ENCODE measurements at regions not wholly inside any gene's neighbourhood (a gene's known extent, or its start where the extent isn't known, plus 50 kb on each side); places are given as distances from the start of the nearest gene placed in this dataset.

- no peak for FAIRE-seq
These were observed 122.0 kb downstream of the OLFM4 start for GRCh38 chr13:53150568-53150967.

GRCh38 chr13:53151336-53152056, 122.9 kb downstream of the OLFM4 start:
- FAIRE-seq: no peak

GRCh38 chr13:53152057-53152421, 123.4 kb downstream of the OLFM4 start:
- FAIRE-seq: no peak

- FAIRE-seq: no peak
These were observed 129.6 kb downstream of the OLFM4 start for GRCh38 chr13:53158201-53158600.

- no peak for FAIRE-seq
These were observed 130.8 kb downstream of the OLFM4 start for GRCh38 chr13:53159431-53159830.

GRCh38 chr13:53160211-53160610, 131.6 kb downstream of the OLFM4 start:
- no peak for FAIRE-seq

- FAIRE-seq: no peak
These were observed 132.6 kb downstream of the OLFM4 start for GRCh38 chr13:53161251-53161650.

- FAIRE-seq: no peak
These were observed 136.6 kb downstream of the OLFM4 start for GRCh38 chr13:53165261-53165660.

GRCh38 chr13:53167561-53167960, 138.9 kb downstream of the OLFM4 start:
- no peak for FAIRE-seq

GRCh38 chr13:53170910-53171309, 142.3 kb downstream of the OLFM4 start:
- FAIRE-seq: no peak

GRCh38 chr13:53174545-53174944, 145.9 kb downstream of the OLFM4 start:
- FAIRE-seq: no peak

GRCh38 chr13:53180684-53181083, 152.1 kb downstream of the OLFM4 start:
- FAIRE-seq: no peak

- no peak for FAIRE-seq
These were observed 154.1 kb downstream of the OLFM4 start for GRCh38 chr13:53182724-53183123.

- FAIRE-seq: no peak
These were observed 159.5 kb downstream of the OLFM4 start for GRCh38 chr13:53188120-53188519.

- FAIRE-seq: no peak
These were observed 160.5 kb downstream of the OLFM4 start for GRCh38 chr13:53189162-53189561.

GRCh38 chr13:53191091-53191490, 162.5 kb downstream of the OLFM4 start:
- FAIRE-seq: no peak

GRCh38 chr13:53197424-53197823, 168.8 kb downstream of the OLFM4 start:
- no peak for FAIRE-seq

- no peak for FAIRE-seq
These were observed 169.4 kb downstream of the OLFM4 start for GRCh38 chr13:53198017-53198416.

GRCh38 chr13:53198736-53199135, 170.1 kb downstream of the OLFM4 start:
- FAIRE-seq: no peak

GRCh38 chr13:53200075-53200474, 171.5 kb downstream of the OLFM4 start:
- FAIRE-seq: no peak

GRCh38 chr13:53200498-53201453, 172.2 kb downstream of the OLFM4 start:
- no peak for FAIRE-seq

- no peak for FAIRE-seq
These were observed 173.0 kb downstream of the OLFM4 start for GRCh38 chr13:53201454-53202225.

- FAIRE-seq: no peak
These were observed 176.0 kb downstream of the OLFM4 start for GRCh38 chr13:53204598-53204997.
